H1 (cell line): ENCODE measurements at regions not wholly inside any gene's neighbourhood (a gene's known extent, or its start where the extent isn't known, plus 50 kb on each side); places are given as distances from the start of the nearest gene placed in this dataset.

Experiments used
- CTCF ChIA-PET: fragments of 300-600 bp; sonication (Branson Sonifier 250); formaldehyde crosslinking; loops from one replicate; lab custom pipeline; 2021; ENCODE audit not compliant: partially characterized antibody; lab: Charles Lee
- POLR2A ChIA-PET: fragments of 300-600 bp; sonication (Branson Sonifier 250); formaldehyde crosslinking; loops from one replicate; lab custom pipeline; 2021; ENCODE audit warnings: inconsistent platforms; ENCODE audit not compliant: partially characterized antibody; lab: Charles Lee
- DNase-seq, 2 experiments: peaks; one replicate each; pipeline versions ENCODE4 v3.0.0 to v3.0.0-alpha.2; 2010 to 2022; ENCODE audit warnings: low spot score in 2 of 2, low read depth in 1 of 2, mixed read lengths in 1 of 2
- FAIRE-seq: peaks from 2 replicates; lab custom pipeline; 2011; peaks lifted over from hg19 to GRCh38; lab: Jason Lieb, UNC
- H2AFZ ChIP-seq: 2 replicates; pipeline ENCODE4 v1.8.1; 2012; ENCODE audit warnings: low read length, inconsistent platforms
- H2AK5ac ChIP-seq: 2 replicates; pipeline ENCODE4 v1.6.1; 2013; ENCODE audit warnings: low read depth, low read length
- H2BK120ac ChIP-seq: replicated peaks from 2 replicates; pipeline ENCODE3; 2013; ENCODE audit warnings: low read depth, low read length, inconsistent platforms
- H2BK12ac ChIP-seq: 2 replicates; pipeline ENCODE4 v1.6.1; 2013; ENCODE audit warnings: low read depth, low read length
- H2BK15ac ChIP-seq: 2 replicates; pipeline ENCODE4 v1.6.1; 2013; ENCODE audit warnings: low read length
- H2BK20ac ChIP-seq: 2 replicates; pipeline ENCODE4 v1.6.1; 2013; ENCODE audit warnings: low read length
- H2BK5ac ChIP-seq: 2 replicates; pipeline ENCODE4 v1.6.1; 2013; ENCODE audit warnings: low read depth, low read length
- H3K14ac ChIP-seq: 2 replicates; pipeline ENCODE4 v1.6.1; 2013; ENCODE audit warnings: inconsistent platforms; ENCODE audit not compliant: insufficient read length
- H3K18ac ChIP-seq: 2 replicates; pipeline ENCODE4 v1.6.1; 2013; ENCODE audit warnings: low read length; ENCODE audit errors: extremely low read depth
- H3K23ac ChIP-seq: 2 replicates; pipeline ENCODE4 v1.6.1; 2013; ENCODE audit warnings: inconsistent platforms; ENCODE audit not compliant: insufficient read length
- H3K23me2 ChIP-seq: 2 replicates; pipeline ENCODE4 v1.6.1; 2013; ENCODE audit warnings: low read depth, low read length
- H3K27ac ChIP-seq: 2 replicates; pipeline ENCODE4 v1.6.1; 2011; ENCODE audit warnings: low read depth, low read length, inconsistent platforms
- H3K27me3 ChIP-seq, 4 experiments: replicated peaks in 1 of 4; 1 replicate in 1 of 4; 2 replicates in 3 of 4; pipeline versions ENCODE4 v1.6.1 to v1.8.1; 2011 to 2013; ENCODE audit warnings: low read length in 3 of 4, mild to moderate bottlenecking in 3 of 4, inconsistent platforms in 2 of 4, mixed read lengths in 2 of 4, moderate library complexity in 1 of 4; ENCODE audit not compliant: control insufficient read depth in 3 of 4, insufficient read depth in 3 of 4; ENCODE audit errors: extremely low read depth in 1 of 4
- H3K36me3 ChIP-seq, 4 experiments: 2 replicates each; pipeline versions ENCODE4 v1.6.1 to v1.8.1; 2011 to 2013; ENCODE audit warnings: mild to moderate bottlenecking in 4 of 4, low read length in 3 of 4, moderate library complexity in 2 of 4, control low read depth in 1 of 4, inconsistent platforms in 1 of 4; ENCODE audit not compliant: insufficient read depth in 4 of 4, control insufficient read depth in 2 of 4
- H3K4ac ChIP-seq: replicated peaks from 2 replicates; pipeline ENCODE3; 2013; ENCODE audit warnings: low read length, low read depth, mixed read lengths, inconsistent platforms; ENCODE audit not compliant: insufficient read length
- H3K4me1 ChIP-seq, 4 experiments: replicated peaks in 1 of 4; 1 replicate in 1 of 4; 2 replicates in 3 of 4; pipeline versions ENCODE4 v1.6.1 to v1.8.1; 2011 to 2013; ENCODE audit warnings: low read length in 3 of 4, inconsistent platforms in 2 of 4, mixed read lengths in 1 of 4; ENCODE audit not compliant: insufficient read depth in 4 of 4, control insufficient read depth in 3 of 4
- H3K4me2 ChIP-seq, 2 experiments: 2 replicates each; pipeline versions ENCODE4 v1.6.1 to v1.8.1; 2011 to 2013; ENCODE audit warnings: low read depth in 2 of 2, low read length in 2 of 2, control low read depth in 1 of 2, inconsistent platforms in 1 of 2, mild to moderate bottlenecking in 1 of 2; ENCODE audit not compliant: insufficient read depth in 1 of 2
- H3K4me3 ChIP-seq, 4 experiments: fragments of 200-600, 300-600 bp in 1 of 4; sonication (generic), shearing (Covaris generic), sonication (Bioruptor Twin) in 1 of 4; 2 replicates each; pipeline versions ENCODE4 v1.5.1 to v1.8.1; 2011 to 2016; ENCODE audit warnings: low read length in 4 of 4, low read depth in 3 of 4, control low read depth in 2 of 4, inconsistent platforms in 2 of 4, mild to moderate bottlenecking in 2 of 4, mixed read lengths in 1 of 4, moderate library complexity in 1 of 4; ENCODE audit not compliant: insufficient read depth in 2 of 4; ENCODE audit errors: extremely low read depth in 1 of 4
- H3K56ac ChIP-seq: replicated peaks from 2 replicates; pipeline ENCODE3; 2013; ENCODE audit warnings: low read depth, mild to moderate bottlenecking, mixed read lengths, low read length, inconsistent platforms; ENCODE audit not compliant: insufficient read length
- H3K79me1 ChIP-seq: 2 replicates; pipeline ENCODE4 v1.6.1; 2013; ENCODE audit warnings: low read depth, low read length, control low read depth
- H3K79me2 ChIP-seq, 2 experiments: 2 replicates each; pipeline versions ENCODE4 v1.6.1 to v1.8.1; 2012 to 2013; ENCODE audit warnings: low read length in 2 of 2, mild to moderate bottlenecking in 2 of 2, inconsistent platforms in 1 of 2; ENCODE audit not compliant: insufficient read depth in 2 of 2, control insufficient read depth in 1 of 2
- H3K9ac ChIP-seq, 4 experiments: replicated peaks in 1 of 4; 1 replicate in 1 of 4; 2 replicates in 3 of 4; pipeline versions ENCODE4 v1.6.1 to v1.8.1; 2011 to 2013; ENCODE audit warnings: low read depth in 3 of 4, low read length in 3 of 4, control low read depth in 2 of 4, mild to moderate bottlenecking in 2 of 4, moderate library complexity in 2 of 4, inconsistent platforms in 1 of 4; ENCODE audit errors: extremely low read depth in 1 of 4
- H3K9me3 ChIP-seq, 2 experiments: 2 replicates each; pipeline versions ENCODE4 v1.6.1 to v1.8.1; 2012 to 2013; ENCODE audit warnings: mild to moderate bottlenecking in 2 of 2, moderate library complexity in 2 of 2, control low read depth in 1 of 2, inconsistent platforms in 1 of 2, low read depth in 1 of 2, low read length in 1 of 2, mixed read lengths in 1 of 2; ENCODE audit not compliant: insufficient read depth in 2 of 2
- H4K20me1 ChIP-seq, 2 experiments: replicated peaks in 1 of 2; 2 replicates each; pipeline versions ENCODE3 to v1.8.1; 2011 to 2013; ENCODE audit warnings: inconsistent platforms in 2 of 2, low read length in 2 of 2, mild to moderate bottlenecking in 1 of 2; ENCODE audit not compliant: insufficient read depth in 2 of 2, control insufficient read depth in 1 of 2
- H4K5ac ChIP-seq: 2 replicates; pipeline ENCODE4 v1.6.1; 2013; ENCODE audit warnings: low read length, low read depth, mixed read lengths, inconsistent platforms; ENCODE audit not compliant: insufficient read length
- H4K8ac ChIP-seq: 2 replicates; pipeline ENCODE4 v1.8.0; 2013; ENCODE audit warnings: mild to moderate bottlenecking, moderate library complexity, low read length, inconsistent platforms; ENCODE audit not compliant: insufficient read depth; ENCODE audit errors: extremely low read depth
- H4K91ac ChIP-seq: replicated peaks from 2 replicates; pipeline ENCODE3; 2013; ENCODE audit warnings: low read length, mixed read lengths, inconsistent platforms; ENCODE audit not compliant: insufficient read length
- CBX8 ChIP-seq: fragments of 300-800, 300-1000 bp; sonication (generic); IDR thresholded peaks from 2 replicates; pipeline ENCODE4 v1.7.1; 2016; ENCODE audit warnings: low read depth, low read length, borderline replicate concordance
- CHD1 ChIP-seq: IDR thresholded peaks from 2 replicates; pipeline ENCODE4 v1.6.1; 2012; ENCODE audit warnings: low read depth, low read length, improper control_type of control experiment
- GTF2F1 ChIP-seq: IDR thresholded peaks from 2 replicates; pipeline ENCODE4 v1.6.1; 2012; ENCODE audit warnings: low read depth, low read length, improper control_type of control experiment, borderline replicate concordance
- HDAC2 ChIP-seq, 2 experiments: fragments of 300-600 bp in 1 of 2; sonication (generic) in 1 of 2; IDR thresholded peaks; 2 replicates each; pipeline ENCODE4 v1.6.1; 2011 to 2012; ENCODE audit warnings: low read depth in 2 of 2, low read length in 2 of 2, mild to moderate bottlenecking in 2 of 2, moderate library complexity in 2 of 2, borderline replicate concordance in 1 of 2, inconsistent platforms in 1 of 2
- KDM4A ChIP-seq: IDR thresholded peaks from one replicate; pipeline ENCODE4 v1.7.1; 2012; ENCODE audit warnings: low read depth, mild to moderate bottlenecking, moderate library complexity, low read length, inconsistent platforms; ENCODE audit not compliant: severe bottlenecking
- POLR2A ChIP-seq, 2 experiments: IDR thresholded peaks; 1 replicate in 1 of 2; 2 replicates in 1 of 2; pipeline ENCODE4 v1.6.1; 2011; ENCODE audit warnings: low read depth in 2 of 2, low read length in 2 of 2, mild to moderate bottlenecking in 2 of 2; ENCODE audit errors: control extremely low read depth in 1 of 2
- POU5F1 ChIP-seq: IDR thresholded peaks from 2 replicates; pipeline ENCODE4 v1.6.1; 2011; ENCODE audit warnings: low read depth, mild to moderate bottlenecking, low read length, moderate library complexity
- RBBP5 ChIP-seq: IDR thresholded peaks from 2 replicates; pipeline ENCODE4 v1.7.1; 2012; ENCODE audit warnings: low read depth, mild to moderate bottlenecking, inconsistent platforms, low read length, moderate library complexity, borderline replicate concordance
- TAF1 ChIP-seq: IDR thresholded peaks from 2 replicates; pipeline ENCODE4 v1.6.1; 2011; ENCODE audit warnings: mild to moderate bottlenecking, low read depth, low read length
- ZNF274 ChIP-seq: IDR thresholded peaks from 2 replicates; pipeline ENCODE4 v1.7.0; 2012; ENCODE audit warnings: low read length, borderline replicate concordance; ENCODE audit errors: extremely low read depth
- WGBS, 2 experiments: shearing (Covaris generic) in 1 of 2; methylation state at CpG; one replicate each; pipeline versions ENCODE4 v1.1.6 to v1.1.7; 2013 to 2015; ENCODE audit warnings: low lambda C conversion rate in 2 of 2, mixed read lengths in 2 of 2, inconsistent platforms in 1 of 2, low coverage in 1 of 2, missing lambda C conversion rate in 1 of 2; ENCODE audit not compliant: insufficient replicate concordance in 2 of 2, insufficient coverage in 1 of 2, insufficient read length in 1 of 2; ENCODE audit errors: extremely low coverage in 1 of 2, missing lambda C conversion rate in 1 of 2; 5-methylcytosine and 5-hydroxymethylcytosine counted together
- TF ChIP-seq, protein P1 (sequence below): IDR thresholded peaks from 2 replicates; pipeline ENCODE4 v1.6.1; 2012; ENCODE audit warnings: low read length, inconsistent platforms
- TF ChIP-seq, protein P2 (sequence below): IDR thresholded peaks from 2 replicates; pipeline ENCODE4 v1.6.1; 2012; ENCODE audit warnings: inconsistent platforms

DNA sequence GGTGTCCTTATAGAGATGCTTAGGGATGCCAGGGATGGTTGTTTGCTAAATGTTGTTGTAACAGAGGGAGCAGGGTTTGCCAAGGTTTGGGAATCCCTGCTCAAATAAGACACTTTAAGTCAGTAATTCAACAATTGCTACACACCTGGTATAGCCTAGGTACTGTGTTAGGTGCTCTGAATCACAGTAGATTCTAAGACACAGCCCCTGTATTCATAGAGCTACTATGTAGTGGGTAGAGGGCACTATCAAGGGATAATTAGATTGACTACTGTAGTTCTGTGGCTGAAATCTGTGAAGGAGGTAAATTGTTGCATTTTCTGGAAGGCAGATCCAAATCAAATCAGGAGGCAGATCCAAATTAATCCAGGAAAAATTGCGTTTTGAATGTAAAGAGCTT, 149.2 kb downstream of the C12orf75 start:
- 90% methylated on average over 1 of the region's 1 CpG; no CpG with 5 or more reads in 1 of the 2 experiments for WGBS, 2 experiments
- no peak overlapping the region for H4K8ac ChIP-seq
- H4K91ac ChIP-seq: no peak overlapping the region
- H3K79me2 ChIP-seq: no peaks in the 10 kb centered on the region
- H3K79me1 ChIP-seq: no peaks in the 10 kb centered on the region
- H2BK15ac ChIP-seq: no peak overlapping the region
- peak overlapping the region; percentile 9 to 34; a peak in 2 of 4 replicates for H3K4me2 ChIP-seq
- H2BK120ac ChIP-seq: no peak overlapping the region
- 0 out of 7 replicates have a peak, but pooled peaks cover 0 to 2% (median 0%) of the 10 kb centered on the region in 4 experiments for H3K27me3 ChIP-seq
- no peak overlapping the region for H2BK5ac ChIP-seq
- no peak overlapping the region for H4K5ac ChIP-seq
- no peak overlapping the region; the same call in 1 of the 2 replicates for H3K18ac ChIP-seq
- H3K4me1 ChIP-seq: peaks cover 0 to 9% (median 6%) of the 10 kb centered on the region in 4 experiments; a peak in 4 of 7 replicates
- no peak overlapping the region for H3K9ac ChIP-seq
- POLR2A ChIA-PET: interaction anchor here (1.2 to 1.3 kb wide), 2 partner anchors 18 to 656 kb away, joined by 3 to 4 read pairs; no protein-coding TSS in a partner anchor
- H3K4me3 ChIP-seq: no peak overlapping the region; a peak in 1 of 8 replicates
- no peaks in the 10 kb centered on the region for H3K9me3 ChIP-seq
- H2AFZ ChIP-seq: no peak overlapping the region
- no peak overlapping the region for H2BK12ac ChIP-seq
- no peaks in the 10 kb centered on the region for H3K23me2 ChIP-seq
- no peak overlapping the region for H3K23ac ChIP-seq
- no peak overlapping the region for H2AK5ac ChIP-seq
- no peak for FAIRE-seq
- H3K4ac ChIP-seq: no peak overlapping the region
- DNase-seq: no peak
- H3K56ac ChIP-seq: no peak overlapping the region
- H2BK20ac ChIP-seq: no peak overlapping the region
- H3K14ac ChIP-seq: no peak overlapping the region
- H4K20me1 ChIP-seq: no peaks in the 10 kb centered on the region
- no peak overlapping the region; the same call in 1 of the 2 replicates for H3K27ac ChIP-seq
- CTCF ChIA-PET: interaction anchor here (0.7 to 1.3 kb wide), 6 partner anchors 10 to 669 kb away, joined by 3 to 4 read pairs (median 3); no protein-coding TSS in a partner anchor
- no peaks in the 10 kb centered on the region for H3K36me3 ChIP-seq
- TF ChIP-seq POU5F1 (no peak), TAF1 (no peak), CBX8 (no peak), CHD1 (no peak), POLR2A (IDR thresholded peaks at IDR 0.05; ENCODE audit: control extremely low read depth in 1 of 2, low read depth in 2 of 2, low read length in 2 of 2) (no peak), KDM4A (no peak), GTF2F1 (no peak), ZNF274 (no peak), RBBP5 (no peak), HDAC2 (IDR thresholded peaks at IDR 0.05; ENCODE audit: borderline replicate concordance in 1 of 2, low read depth in 2 of 2, low read length in 2 of 2) (no peak)
- TF ChIP-seq, protein P1, sequence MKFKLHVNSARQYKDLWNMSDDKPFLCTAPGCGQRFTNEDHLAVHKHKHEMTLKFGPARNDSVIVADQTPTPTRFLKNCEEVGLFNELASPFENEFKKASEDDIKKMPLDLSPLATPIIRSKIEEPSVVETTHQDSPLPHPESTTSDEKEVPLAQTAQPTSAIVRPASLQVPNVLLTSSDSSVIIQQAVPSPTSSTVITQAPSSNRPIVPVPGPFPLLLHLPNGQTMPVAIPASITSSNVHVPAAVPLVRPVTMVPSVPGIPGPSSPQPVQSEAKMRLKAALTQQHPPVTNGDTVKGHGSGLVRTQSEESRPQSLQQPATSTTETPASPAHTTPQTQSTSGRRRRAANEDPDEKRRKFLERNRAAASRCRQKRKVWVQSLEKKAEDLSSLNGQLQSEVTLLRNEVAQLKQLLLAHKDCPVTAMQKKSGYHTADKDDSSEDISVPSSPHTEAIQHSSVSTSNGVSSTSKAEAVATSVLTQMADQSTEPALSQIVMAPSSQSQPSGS: no peak
- TF ChIP-seq, protein P2, sequence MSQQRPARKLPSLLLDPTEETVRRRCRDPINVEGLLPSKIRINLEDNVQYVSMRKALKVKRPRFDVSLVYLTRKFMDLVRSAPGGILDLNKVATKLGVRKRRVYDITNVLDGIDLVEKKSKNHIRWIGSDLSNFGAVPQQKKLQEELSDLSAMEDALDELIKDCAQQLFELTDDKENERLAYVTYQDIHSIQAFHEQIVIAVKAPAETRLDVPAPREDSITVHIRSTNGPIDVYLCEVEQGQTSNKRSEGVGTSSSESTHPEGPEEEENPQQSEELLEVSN: no peak
